D721Med (cell line): ENCODE measurements at regions not wholly inside any gene's neighbourhood (a gene's known extent, or its start where the extent isn't known, plus 50 kb on each side); places are given as distances from the start of the nearest gene placed in this dataset.

Experiments used
- DNase-seq: peaks from one replicate; pipeline ENCODE4 v3.0.0; 2011; ENCODE audit warnings: low spot score; ENCODE audit not compliant: insufficient read length
- FAIRE-seq: peaks from 2 replicates; lab custom pipeline; 2011; peaks lifted over from hg19 to GRCh38; lab: Jason Lieb, UNC
- CTCF ChIP-seq: IDR thresholded peaks from 2 replicates; pipeline ENCODE4 v1.5.1; 2012; ENCODE audit warnings: mild to moderate bottlenecking, control low read depth; ENCODE audit not compliant: insufficient read depth; ENCODE audit errors: missing control alignments

- FAIRE-seq = no peak
- DNase-seq = no peak
- no peak for TF ChIP-seq CTCF
These were observed 413.7 kb upstream of the CCDC196 start for GRCh38 chr14:66072190-66073084.

GRCh38 chr14:66074537-66074936, 411.6 kb upstream of the CCDC196 start:
- FAIRE-seq = no peak
- no peak for DNase-seq

DNA sequence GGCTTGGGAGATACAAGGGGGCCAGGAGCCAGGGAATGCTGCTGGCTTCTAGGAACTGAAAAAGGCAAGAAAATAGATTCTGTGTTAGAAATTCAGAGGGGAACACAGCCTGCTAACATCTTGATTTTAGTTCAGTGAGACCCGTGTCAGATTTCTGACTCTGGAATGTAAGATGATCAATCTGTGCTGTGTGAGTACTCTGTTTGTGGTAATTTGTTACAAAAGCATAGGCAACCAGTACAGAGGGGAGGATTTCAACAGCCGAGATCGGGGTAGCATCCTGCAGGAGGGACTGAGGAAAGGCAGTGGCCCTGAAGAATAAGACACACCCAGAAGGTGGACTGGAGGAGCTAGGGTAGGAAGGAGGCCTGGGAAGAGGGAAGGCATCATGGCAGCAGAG, 410.0 kb upstream of the CCDC196 start:
- no peak for DNase-seq
- FAIRE-seq = no peak

More at GRCh38 chr14:66074537-66074936, 411.6 kb upstream of the CCDC196 start:
- TF ChIP-seq CTCF = no peak

DNA sequence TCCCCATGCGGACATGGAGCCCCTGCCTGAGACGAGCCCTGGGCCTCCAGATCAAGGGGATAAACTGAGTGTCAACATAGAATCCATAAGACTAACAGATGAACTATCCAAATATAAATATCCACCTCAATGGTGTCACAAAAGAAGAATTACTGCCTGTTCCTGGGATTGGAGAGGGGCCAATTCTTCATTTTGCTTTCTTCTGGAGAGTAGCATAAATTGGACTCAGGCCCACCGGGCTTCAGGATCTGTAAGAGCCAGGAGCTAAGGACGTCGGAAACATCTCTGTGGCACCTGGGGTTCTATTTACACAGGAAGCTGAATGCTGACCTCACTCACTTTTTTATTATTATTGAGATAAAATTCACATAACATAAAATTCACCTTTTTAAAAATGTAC, 408.2 kb upstream of the CCDC196 start:
- DNase-seq = no peak
- no peak for FAIRE-seq
- no peak for TF ChIP-seq CTCF

More for the DNA sequence above, 410.0 kb upstream of the CCDC196 start:
- no peak for TF ChIP-seq CTCF

- DNase-seq = no peak
- no peak for FAIRE-seq
These were observed 404.4 kb upstream of the CCDC196 start for GRCh38 chr14:66081594-66082376.

GRCh38 chr14:66085224-66085623, 400.9 kb upstream of the CCDC196 start:
- no peak for FAIRE-seq
- TF ChIP-seq CTCF = no peak
- no peak for DNase-seq

More at GRCh38 chr14:66081594-66082376, 404.4 kb upstream of the CCDC196 start:
- no peak for TF ChIP-seq CTCF
